T-helper 17 cell (primary cell): ENCODE measurements at regions not wholly inside any gene's neighbourhood (a gene's known extent, or its start where the extent isn't known, plus 50 kb on each side); places are given as distances from the start of the nearest gene placed in this dataset.

Experiments
- ATAC-seq: fragments of 150-1000 bp; cut with Tn5 transposase; 2 replicates; pipeline ENCODE4 v1.10.0; 2021; ENCODE audit warnings: mild to moderate bottlenecking, moderate library complexity
- DNase-seq, 3 donors: peaks; one replicate each; pipeline versions ENCODE4 v3.0.0 to v3.0.0-alpha.2; 2020 to 2021
- H3K9me3 ChIP-seq: one replicate; pipeline ENCODE4 v1.7.0; 2013; ENCODE audit warnings: low read length, mild to moderate bottlenecking; ENCODE audit not compliant: control insufficient read depth, poor library complexity, severe bottlenecking
- H3K27ac Mint-ChIP-seq: one replicate; pipeline ENCODE4 v1.8.0; 2022; ENCODE audit warnings: mild to moderate bottlenecking, moderate library complexity, mixed read lengths
- H3K27me3 Mint-ChIP-seq: one replicate; pipeline ENCODE4 v1.8.0; 2022; ENCODE audit warnings: mixed read lengths
- H3K36me3 Mint-ChIP-seq: one replicate; pipeline ENCODE4 v1.8.0; 2022; ENCODE audit warnings: low read depth, mixed read lengths
- H3K4me1 Mint-ChIP-seq: one replicate; pipeline ENCODE4 v1.8.0; 2022; ENCODE audit warnings: mild to moderate bottlenecking, mixed read lengths
- H3K4me3 Mint-ChIP-seq: one replicate; pipeline ENCODE4 v1.8.0; 2022; ENCODE audit warnings: mild to moderate bottlenecking, moderate library complexity, mixed read lengths

GRCh38 chr3:5663601-5664000, 476.1 kb downstream of the EDEM1 start:
- H3K27ac Mint-ChIP-seq = no peak overlapping the region
- ATAC-seq = no peak
- H3K36me3 Mint-ChIP-seq = no peaks in the 10 kb centered on the region
- no peak for DNase-seq
- no peaks in the 10 kb centered on the region for H3K27me3 Mint-ChIP-seq
- no peaks in the 10 kb centered on the region for H3K4me1 Mint-ChIP-seq
- H3K9me3 ChIP-seq = no peaks in the 10 kb centered on the region
- no peak overlapping the region for H3K4me3 Mint-ChIP-seq

GRCh38 chr3:5666455-5666854, 478.9 kb downstream of the EDEM1 start:
- Mint-ChIP-seq H3K36me3 (no peaks in the 10 kb centered on the region), H3K27ac (no peak overlapping the region), H3K4me1 (no peaks in the 10 kb centered on the region), H3K4me3 (no peak overlapping the region), H3K27me3 (no peaks in the 10 kb centered on the region)
- H3K9me3 ChIP-seq = no peaks in the 10 kb centered on the region
- no peak for DNase-seq
- ATAC-seq = no peak

GRCh38 chr3:5673521-5673920, 486.0 kb downstream of the EDEM1 start:
- Mint-ChIP-seq H3K27me3 (no peaks in the 10 kb centered on the region), H3K4me1 (no peaks in the 10 kb centered on the region), H3K4me3 (no peak overlapping the region), H3K27ac (no peak overlapping the region), H3K36me3 (no peaks in the 10 kb centered on the region)
- no peak for ATAC-seq
- no peaks in the 10 kb centered on the region for H3K9me3 ChIP-seq
- no peak for DNase-seq

GRCh38 chr3:5675319-5675718, 487.8 kb downstream of the EDEM1 start:
- DNase-seq (no peak), ATAC-seq (no peak)
- peaks cover 3% of the 10 kb centered on the region for H3K9me3 ChIP-seq
- no peak overlapping the region for H3K4me3 Mint-ChIP-seq
- no peak overlapping the region for H3K27ac Mint-ChIP-seq
- no peaks in the 10 kb centered on the region for H3K36me3 Mint-ChIP-seq
- no peaks in the 10 kb centered on the region for H3K4me1 Mint-ChIP-seq
- H3K27me3 Mint-ChIP-seq = no peaks in the 10 kb centered on the region

- peaks cover 3% of the 10 kb centered on the region for H3K9me3 ChIP-seq
- H3K4me3 Mint-ChIP-seq = no peak overlapping the region
- H3K27ac Mint-ChIP-seq = no peak overlapping the region
- ATAC-seq (no peak), DNase-seq (no peak)
- no peaks in the 10 kb centered on the region for H3K4me1 Mint-ChIP-seq
- H3K27me3 Mint-ChIP-seq = no peaks in the 10 kb centered on the region
- H3K36me3 Mint-ChIP-seq = no peaks in the 10 kb centered on the region
These were observed 490.0 kb downstream of the EDEM1 start for GRCh38 chr3:5677555-5677954.

- Mint-ChIP-seq H3K27me3 (no peaks in the 10 kb centered on the region), H3K36me3 (no peaks in the 10 kb centered on the region), H3K27ac (no peak overlapping the region), H3K4me1 (no peaks in the 10 kb centered on the region), H3K4me3 (no peak overlapping the region)
- no peak for DNase-seq
- no peak for ATAC-seq
- peaks cover 3% of the 10 kb centered on the region for H3K9me3 ChIP-seq
These were observed 490.7 kb downstream of the EDEM1 start for GRCh38 chr3:5678248-5678647.

- H3K27ac Mint-ChIP-seq = no peak overlapping the region
- H3K9me3 ChIP-seq = peaks cover 3% of the 10 kb centered on the region
- no peaks in the 10 kb centered on the region for H3K36me3 Mint-ChIP-seq
- ATAC-seq = no peak
- H3K4me1 Mint-ChIP-seq = no peaks in the 10 kb centered on the region
- DNase-seq = no peak
- no peaks in the 10 kb centered on the region for H3K27me3 Mint-ChIP-seq
- no peak overlapping the region for H3K4me3 Mint-ChIP-seq
These were observed 491.3 kb downstream of the EDEM1 start for GRCh38 chr3:5678844-5679243.

GRCh38 chr3:5687230-5687629, 499.7 kb downstream of the EDEM1 start:
- ATAC-seq (no peak), DNase-seq (no peak)
- H3K27me3 Mint-ChIP-seq = no peaks in the 10 kb centered on the region
- H3K27ac Mint-ChIP-seq = no peak overlapping the region
- H3K4me3 Mint-ChIP-seq = no peak overlapping the region
- peaks cover 3% of the 10 kb centered on the region for H3K9me3 ChIP-seq
- no peaks in the 10 kb centered on the region for H3K36me3 Mint-ChIP-seq
- no peaks in the 10 kb centered on the region for H3K4me1 Mint-ChIP-seq

GRCh38 chr3:5690490-5690889, 503.0 kb downstream of the EDEM1 start:
- ATAC-seq (no peak), DNase-seq (no peak)
- Mint-ChIP-seq H3K27me3 (no peaks in the 10 kb centered on the region), H3K4me1 (no peaks in the 10 kb centered on the region), H3K27ac (no peak overlapping the region), H3K36me3 (no peaks in the 10 kb centered on the region), H3K4me3 (no peak overlapping the region)
- H3K9me3 ChIP-seq = peaks cover 3% of the 10 kb centered on the region

- ATAC-seq (no peak), DNase-seq (no peak)
- Mint-ChIP-seq H3K4me1 (no peaks in the 10 kb centered on the region), H3K4me3 (no peak overlapping the region), H3K27ac (no peak overlapping the region), H3K27me3 (no peaks in the 10 kb centered on the region), H3K36me3 (no peaks in the 10 kb centered on the region)
- H3K9me3 ChIP-seq = peaks cover 3% of the 10 kb centered on the region
These were observed 503.5 kb downstream of the EDEM1 start for GRCh38 chr3:5690904-5691532.

GRCh38 chr3:5692446-5692845, 504.9 kb downstream of the EDEM1 start:
- Mint-ChIP-seq H3K4me3 (no peak overlapping the region), H3K4me1 (no peaks in the 10 kb centered on the region), H3K27ac (no peak overlapping the region), H3K27me3 (no peaks in the 10 kb centered on the region), H3K36me3 (no peaks in the 10 kb centered on the region)
- ATAC-seq = no peak
- no peak for DNase-seq
- peaks cover 3% of the 10 kb centered on the region for H3K9me3 ChIP-seq

GRCh38 chr3:5694266-5694665, 506.8 kb downstream of the EDEM1 start:
- Mint-ChIP-seq H3K4me1 (no peaks in the 10 kb centered on the region), H3K36me3 (no peaks in the 10 kb centered on the region), H3K27me3 (no peaks in the 10 kb centered on the region), H3K27ac (no peak overlapping the region), H3K4me3 (no peak overlapping the region)
- H3K9me3 ChIP-seq = no peaks in the 10 kb centered on the region
- DNase-seq = no peak
- no peak for ATAC-seq

- no peak overlapping the region for H3K4me3 Mint-ChIP-seq
- H3K27ac Mint-ChIP-seq = no peak overlapping the region
- no peaks in the 10 kb centered on the region for H3K9me3 ChIP-seq
- no peaks in the 10 kb centered on the region for H3K36me3 Mint-ChIP-seq
- DNase-seq = no peak
- no peak for ATAC-seq
- no peaks in the 10 kb centered on the region for H3K27me3 Mint-ChIP-seq
- H3K4me1 Mint-ChIP-seq = no peaks in the 10 kb centered on the region
These were observed 511.3 kb downstream of the EDEM1 start for GRCh38 chr3:5698851-5699250.

GRCh38 chr3:5699313-5699712, 511.8 kb downstream of the EDEM1 start:
- Mint-ChIP-seq H3K4me3 (no peak overlapping the region), H3K27ac (no peak overlapping the region), H3K4me1 (no peaks in the 10 kb centered on the region), H3K27me3 (no peaks in the 10 kb centered on the region), H3K36me3 (no peaks in the 10 kb centered on the region)
- DNase-seq = no peak
- no peaks in the 10 kb centered on the region for H3K9me3 ChIP-seq
- no peak for ATAC-seq
